Activated naive CD4-positive, alpha-beta T cell treated with Interleukin-2 at 50 U/mL for 16 hours (primary cell): ENCODE measurements at regions not wholly inside any gene's neighbourhood (a gene's known extent, or its start where the extent isn't known, plus 50 kb on each side); places are given as distances from the start of the nearest gene placed in this dataset.
"Not testable (repeated sequence)": the region's sequence is repeated elsewhere in the genome, so short reads cannot be mapped to it uniquely, and the experiment has no call there.

Experiments used
- DNase-seq: peaks from one replicate; pipeline ENCODE4 v3.0.0-alpha.2; 2020

DNA sequence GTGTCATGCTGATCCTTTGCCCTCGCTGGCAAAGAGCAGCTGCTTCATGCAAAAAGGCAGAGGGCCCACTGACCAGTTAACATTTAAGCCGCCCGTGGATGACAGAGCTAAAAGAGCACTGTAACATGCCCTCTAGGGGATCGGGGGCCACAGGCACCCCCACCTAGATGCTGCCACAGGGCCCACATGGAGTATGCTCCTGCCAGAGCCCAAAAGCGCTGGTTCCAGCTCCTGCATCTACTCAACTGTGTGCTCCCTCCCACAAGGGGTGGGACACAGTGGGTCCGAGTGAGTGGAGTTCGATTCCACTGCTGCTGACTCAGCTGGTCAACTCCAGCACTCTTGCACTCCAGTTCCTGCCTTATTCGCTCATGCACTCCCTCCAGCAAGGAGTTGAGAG lies 199.8 kb upstream of the CNTNAP2 start:
- no peak for DNase-seq

DNA sequence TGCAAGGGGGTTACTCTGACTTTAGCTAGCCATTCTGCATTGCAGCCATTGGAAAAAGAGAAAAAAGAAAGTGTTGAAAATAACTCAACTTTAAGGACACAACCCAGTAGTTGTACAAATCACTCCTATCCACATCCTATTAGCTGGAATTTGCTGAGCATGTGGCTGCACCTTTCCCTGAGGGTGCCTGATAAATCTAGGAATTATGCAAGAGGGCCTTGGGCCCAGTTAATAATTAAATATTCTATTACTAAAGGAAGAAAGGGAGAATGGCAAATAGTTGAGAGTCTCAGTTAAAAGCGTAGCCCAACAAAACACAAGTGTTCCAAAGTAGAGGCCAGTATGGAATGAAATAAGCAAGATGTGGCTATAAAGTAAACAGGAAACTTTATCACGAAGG lies 200.9 kb upstream of the CNTNAP2 start:
- no peak for DNase-seq

DNA sequence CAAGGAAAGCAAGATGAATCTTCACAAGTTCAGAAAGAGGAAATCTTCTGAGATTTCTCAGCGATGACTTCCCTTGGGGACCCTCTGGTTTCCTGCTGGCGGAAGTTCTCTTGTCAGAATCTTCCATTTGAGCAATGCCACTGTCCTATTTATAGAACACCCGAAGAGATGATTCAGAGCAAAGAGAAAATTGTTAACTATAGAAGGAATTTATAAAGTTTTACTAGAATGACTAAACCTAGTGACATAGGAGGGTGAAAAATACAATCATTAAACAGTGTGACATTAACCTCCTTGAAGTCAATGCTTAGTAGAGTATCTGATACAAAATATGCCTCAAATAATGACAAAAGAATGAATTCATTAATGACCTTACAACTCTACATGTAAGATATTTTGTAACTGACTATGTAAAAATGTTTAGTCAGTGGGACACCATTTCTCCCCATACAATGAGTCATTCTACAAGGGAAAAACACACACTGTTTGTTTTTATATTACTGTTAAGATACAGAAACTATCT lies 206.5 kb upstream of the CNTNAP2 start:
- no peak for DNase-seq

DNA sequence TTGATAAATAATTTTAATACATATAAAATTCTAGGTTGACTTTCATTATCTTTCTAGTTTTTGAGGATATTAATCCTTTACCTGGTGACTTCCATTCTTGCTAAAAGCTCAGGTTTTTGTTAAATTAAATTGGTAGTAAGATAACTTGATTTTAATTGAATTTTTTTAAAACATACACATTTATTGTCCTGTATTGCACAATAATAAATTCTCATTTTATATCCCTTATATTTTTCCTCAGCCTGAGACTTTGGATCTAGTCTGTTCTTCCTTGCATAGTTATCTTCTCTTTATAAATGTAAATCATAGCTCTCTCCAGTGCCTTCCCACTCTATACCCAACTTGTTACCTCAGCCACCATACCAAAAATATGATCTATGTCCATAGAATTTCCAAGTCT lies 212.9 kb upstream of the CNTNAP2 start:
- no peak for DNase-seq

DNA sequence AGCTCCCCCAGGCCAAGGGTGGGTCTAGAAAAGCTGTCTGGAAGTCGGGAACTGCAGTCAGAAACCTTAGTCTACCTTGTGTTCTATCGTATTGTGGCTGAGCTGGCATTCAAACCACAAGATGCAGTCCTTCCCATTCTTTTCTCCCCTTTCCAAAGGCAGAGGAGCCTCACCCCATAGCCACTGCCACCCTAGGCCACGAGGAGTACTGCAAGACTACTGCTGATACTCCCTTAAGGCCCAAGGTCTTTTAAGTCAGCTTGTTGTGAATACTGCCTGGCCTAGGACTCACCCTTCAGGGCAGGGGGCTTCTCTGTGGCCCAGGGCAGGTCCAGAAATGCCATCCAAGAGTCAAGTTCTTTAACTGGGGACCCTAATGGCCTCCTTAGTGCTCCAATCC lies 214.5 kb upstream of the CNTNAP2 start:
- no peak for DNase-seq

DNA sequence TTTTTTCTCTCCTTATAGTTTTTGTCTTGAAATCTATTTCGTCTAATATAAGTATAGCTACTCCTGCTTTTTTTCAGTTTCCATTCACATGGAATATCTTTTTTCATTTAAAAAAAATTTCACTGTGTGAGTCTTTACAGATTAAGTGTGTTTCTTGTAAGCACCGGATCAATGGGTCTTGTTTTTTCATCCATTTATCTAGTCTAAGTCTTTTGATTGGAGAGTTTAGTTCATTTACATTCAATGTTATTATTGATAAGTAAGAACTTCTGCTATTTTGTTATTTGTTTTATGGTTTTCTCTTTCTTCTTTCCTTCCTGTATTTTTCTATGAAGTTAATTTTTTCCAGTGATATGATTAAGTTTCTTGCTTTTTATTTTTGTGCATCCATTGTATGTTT lies 216.7 kb upstream of the CNTNAP2 start:
- DNase-seq, result no peak

DNA sequence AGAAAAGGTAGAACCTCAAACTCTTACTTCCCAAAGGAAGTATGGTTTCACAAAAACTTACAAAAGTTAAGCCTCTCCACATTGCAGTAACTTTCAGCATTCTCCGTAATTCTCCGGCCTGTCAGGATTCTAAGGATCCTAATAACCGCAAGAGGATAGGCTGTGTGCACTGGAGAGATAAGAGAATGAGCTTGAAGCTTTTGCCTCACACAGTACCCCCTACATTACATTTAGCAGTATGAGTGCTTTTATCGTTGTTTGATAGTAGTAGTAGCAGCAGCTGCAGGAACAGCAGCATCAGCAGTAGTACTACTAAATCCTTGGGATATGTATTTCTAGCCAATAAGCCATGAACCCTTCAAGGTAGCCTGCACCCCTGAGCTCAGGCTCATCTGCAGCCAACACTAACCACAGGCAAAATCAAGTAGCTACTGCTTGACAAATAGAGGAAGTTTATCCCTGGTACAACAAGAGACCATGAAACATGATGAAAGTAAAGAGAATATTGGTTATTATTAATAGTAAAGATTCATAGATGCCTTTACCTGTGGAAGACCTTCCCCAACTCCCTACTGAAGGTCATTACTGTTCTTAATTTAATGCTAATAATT lies 222.6 kb upstream of the CNTNAP2 start:
- DNase-seq, result no peak

DNA sequence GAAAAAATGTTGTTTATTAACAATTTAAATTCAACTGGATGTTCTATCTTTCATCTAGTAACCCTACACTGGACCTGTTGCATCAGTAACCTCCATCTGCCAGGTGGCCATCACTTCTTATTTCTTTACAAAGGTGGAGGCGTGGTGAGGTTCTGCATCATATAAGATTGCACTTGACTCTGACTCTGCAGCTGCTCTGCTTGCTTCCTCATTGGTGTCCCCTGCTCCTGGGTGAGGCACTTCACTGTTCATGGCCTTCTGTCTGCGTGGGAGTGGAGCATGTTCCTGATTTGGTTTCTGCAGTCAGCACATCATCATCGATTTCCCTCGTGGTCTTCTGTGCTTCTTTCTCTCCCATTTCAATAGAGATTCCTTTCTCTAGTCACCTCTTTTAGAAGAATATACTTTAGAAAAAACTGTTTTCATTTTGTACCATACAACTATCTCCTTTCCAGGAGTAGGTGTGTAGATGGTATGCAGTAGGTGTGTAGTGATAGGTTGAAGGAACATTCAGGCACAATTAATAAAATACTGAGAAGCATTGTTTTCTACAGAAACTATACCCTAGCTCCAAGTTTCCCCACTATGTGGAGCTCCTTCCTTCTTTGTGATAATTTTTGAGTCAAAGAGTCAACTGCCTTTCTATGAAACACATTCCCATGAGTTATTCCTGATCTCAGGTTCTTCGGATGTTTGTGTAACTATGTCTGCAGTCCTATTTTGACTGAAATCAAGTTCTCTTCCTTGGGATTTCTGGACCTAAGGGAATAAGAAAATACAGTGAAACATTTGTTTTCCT lies 231.7 kb upstream of the CNTNAP2 start:
- no peak for DNase-seq

DNA sequence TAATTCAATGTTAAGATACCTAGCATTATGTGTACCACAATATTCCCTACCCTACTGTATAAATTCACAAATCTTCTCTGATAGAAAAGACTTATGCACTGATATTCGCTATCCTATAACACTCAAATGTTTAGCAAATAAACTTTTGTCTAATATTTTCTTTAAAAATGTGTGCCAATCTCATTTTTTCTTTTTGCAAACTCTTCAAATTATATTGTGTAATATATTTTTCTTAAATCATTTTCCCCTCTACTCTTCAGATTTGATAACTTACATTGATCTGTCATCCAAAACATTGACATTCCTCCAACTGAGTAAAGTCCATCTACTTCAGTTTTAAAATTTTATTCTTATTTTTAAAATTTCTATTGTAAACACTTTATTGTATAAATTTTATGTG lies 240.2 kb upstream of the CNTNAP2 start:
- no peak for DNase-seq

DNA sequence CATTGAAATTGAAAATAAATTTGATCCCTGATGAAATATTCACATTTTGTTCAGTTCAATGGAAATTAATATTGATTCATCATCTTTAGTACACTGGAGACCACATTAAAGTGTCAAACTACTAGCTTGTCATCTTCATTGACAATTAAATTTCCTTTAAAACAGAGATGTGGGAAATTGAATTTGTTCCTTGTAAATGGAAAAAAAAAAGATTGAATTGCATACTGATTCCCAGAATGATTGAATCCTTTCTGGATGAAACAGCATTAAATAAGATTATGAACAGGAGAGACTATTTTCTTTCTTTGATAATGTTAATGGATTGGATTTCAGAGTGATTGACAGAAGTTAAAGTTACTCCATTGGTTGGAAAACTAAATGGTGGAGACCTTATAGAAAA lies 241.3 kb upstream of the CNTNAP2 start:
- no peak for DNase-seq

DNA sequence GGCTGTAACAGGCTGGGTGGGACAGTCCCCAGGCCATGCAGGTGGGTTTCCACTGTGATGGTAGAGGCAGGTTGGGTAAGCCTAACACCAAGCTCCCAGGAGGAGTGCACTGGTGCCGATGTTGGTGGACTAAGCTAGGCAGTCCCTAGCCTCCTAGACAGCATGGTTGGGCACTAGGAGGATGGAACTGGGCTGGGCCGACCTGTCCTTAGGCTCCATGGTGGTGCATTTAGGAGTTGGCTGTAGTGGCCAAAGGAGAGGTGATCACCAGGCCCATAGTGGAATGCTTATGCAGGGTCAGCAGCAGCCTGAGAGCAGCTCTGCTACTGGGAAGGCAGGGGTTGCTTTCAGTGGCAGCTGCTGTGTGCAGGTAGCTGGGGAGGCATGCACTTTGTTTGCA lies 247.7 kb upstream of the CNTNAP2 start:
- DNase-seq, result no peak

DNA sequence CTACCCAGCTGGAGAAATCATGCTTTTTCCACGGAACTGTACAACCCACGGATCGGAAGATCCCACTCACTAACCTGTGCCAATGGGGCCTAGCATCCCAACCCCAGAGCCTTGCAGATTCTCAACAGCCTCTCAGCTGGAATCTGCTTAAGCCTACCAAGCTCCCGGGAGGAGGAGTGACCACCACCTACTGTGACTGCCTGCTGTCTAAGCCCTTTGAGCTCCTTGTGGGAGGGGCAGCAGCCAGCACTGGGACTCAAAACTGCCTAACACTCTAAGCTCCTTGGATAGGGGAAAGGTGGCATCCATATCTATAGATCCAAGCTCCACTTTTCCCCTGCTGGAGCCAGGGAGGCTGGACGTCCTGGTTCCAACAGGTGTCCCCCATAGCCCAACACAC lies 254.4 kb upstream of the CNTNAP2 start:
- DNase-seq, result no peak

DNA sequence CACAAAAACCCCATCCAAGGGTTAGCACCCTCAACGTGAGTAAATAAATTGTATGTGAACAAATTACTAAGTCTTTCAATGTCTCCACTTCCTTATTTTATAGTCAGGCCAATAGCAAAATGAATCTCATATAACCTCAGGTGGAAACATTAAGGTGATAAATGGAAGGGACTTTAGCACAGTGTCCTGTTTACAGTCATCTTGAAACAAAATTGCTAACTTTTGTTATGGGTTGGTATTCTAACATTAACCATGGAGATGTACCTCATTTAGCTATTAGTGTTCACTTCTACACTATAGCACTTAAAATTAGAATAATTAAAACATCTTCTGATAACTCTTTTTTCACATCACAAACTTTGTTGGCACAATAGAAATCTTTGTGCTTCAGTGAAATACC lies 255.8 kb upstream of the CNTNAP2 start:
- no peak for DNase-seq

DNA sequence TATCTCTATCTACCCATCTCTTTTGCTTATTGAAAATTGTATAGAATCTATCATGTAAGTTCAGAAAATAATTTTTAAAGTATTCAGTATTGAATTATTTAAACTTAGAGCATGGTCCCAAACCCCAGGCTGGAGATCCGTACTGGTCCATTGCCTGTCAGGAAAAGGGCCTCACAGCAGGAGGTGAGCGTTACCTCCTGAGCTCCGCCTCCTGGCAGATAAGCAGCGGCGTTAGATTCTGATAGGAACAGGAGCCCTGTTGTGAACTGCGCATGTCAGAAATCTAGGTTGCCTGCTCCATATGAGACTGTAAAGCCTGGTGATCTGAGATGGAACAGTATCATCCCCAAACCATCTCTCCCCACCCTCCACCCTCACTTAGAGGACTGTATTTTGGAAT lies 266.0 kb upstream of the CNTNAP2 start:
- no peak for DNase-seq

DNA sequence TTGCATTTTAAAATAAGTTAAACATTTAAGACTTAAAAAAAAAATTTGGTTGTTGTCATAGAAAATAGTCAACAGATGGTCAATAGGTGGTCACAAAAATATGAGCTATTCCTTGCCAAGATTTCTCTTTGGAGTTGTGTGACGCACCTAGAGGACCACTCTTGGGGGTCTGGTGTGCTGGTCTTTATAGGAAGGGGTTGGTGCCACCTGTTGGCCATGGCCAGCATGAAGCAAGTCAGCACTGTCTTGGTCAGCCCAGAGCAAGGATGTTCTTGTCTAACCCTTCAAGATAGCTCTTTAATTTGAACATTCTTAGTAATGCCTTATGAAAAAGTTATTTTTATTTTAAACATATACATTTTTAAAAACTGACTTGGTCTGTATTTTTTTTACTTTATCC lies 267.9 kb upstream of the CNTNAP2 start:
- no peak for DNase-seq

DNA sequence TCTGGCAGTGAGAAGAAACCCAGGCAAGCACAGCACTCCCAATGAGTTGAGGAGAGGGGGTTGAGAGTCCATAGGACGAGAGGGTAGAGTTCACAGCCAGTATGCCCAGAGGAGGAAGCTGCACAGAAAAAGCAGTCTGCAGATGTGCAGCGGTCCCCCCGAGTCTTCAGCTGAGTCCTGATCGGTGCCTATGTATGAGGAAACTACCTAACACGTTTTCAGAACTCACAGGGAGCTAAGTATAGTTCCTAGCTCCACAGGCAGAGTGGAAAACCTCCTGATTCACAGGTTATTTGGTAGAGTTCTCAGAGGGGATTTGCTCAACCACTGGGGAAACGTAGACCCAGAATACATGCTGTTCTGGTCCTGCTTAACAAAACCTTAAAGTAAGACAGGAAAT lies 271.3 kb upstream of the CNTNAP2 start:
- no peak for DNase-seq

DNA sequence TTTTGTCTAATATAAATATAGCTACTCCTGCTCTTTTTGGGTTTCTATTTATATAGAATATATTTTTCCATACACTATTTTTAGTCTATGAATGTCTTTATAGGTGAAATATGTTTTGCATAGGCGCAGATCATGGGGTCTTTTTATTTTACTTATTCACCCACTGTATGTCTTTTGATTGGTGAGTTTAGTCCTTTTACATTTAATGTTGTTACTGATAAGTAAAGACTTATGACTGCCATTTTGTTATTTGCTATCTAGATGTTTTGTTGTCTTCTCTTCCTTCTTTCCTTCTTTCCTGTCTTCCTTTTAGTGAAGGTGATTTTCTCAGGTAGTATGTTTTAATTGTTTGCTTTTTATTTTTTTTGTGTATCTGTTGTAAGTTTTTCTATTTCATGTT lies 276.8 kb upstream of the CNTNAP2 start:
- no peak for DNase-seq

DNA sequence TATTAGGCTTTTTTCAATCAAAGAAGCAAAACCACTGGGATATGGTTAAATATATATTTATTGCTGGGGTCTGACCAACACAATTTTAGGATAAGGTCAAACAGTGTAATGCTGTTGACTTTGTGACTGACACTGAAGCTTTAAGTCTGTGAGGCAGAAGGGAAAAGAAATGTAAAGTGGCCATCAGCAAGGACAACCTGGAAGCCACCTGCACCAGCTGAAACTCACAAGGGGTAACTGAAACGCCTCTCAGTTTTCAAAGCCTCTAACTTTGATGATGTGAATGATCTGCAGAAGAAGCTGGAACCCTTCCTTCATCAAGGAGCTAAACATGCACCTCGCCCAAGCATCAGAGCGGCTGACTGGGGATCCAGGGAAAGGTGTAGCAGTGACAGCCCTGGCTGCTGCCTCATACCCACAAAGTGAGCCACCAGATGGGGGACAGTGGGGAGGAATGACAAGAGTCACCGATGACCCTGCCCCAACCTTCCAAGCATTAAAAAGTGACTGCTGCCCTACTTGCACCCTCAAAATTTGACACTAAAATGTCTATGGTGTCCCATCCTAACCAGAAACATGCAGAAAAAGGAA lies 284.9 kb upstream of the CNTNAP2 start:
- no peak for DNase-seq

DNA sequence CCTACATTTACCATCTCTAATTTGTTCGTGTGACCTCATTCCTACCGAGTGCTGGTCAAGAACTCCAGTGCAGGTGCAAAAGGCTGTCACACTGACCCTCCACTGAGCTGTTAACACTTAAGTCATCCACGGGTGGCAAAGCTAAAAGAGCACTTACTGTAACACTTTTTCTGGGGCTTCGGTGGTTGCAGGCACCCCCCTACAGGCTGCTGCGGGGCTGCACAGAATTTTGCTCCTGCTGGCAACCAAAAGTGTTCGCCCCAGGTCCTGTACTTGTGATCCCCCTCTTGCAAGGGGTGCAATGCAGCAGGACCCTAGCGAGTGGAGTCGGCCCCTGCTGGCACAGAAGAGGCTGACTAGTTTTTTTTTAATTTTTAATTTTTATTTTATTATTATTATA lies 298.9 kb upstream of the CNTNAP2 start:
- DNase-seq, result no peak

DNA sequence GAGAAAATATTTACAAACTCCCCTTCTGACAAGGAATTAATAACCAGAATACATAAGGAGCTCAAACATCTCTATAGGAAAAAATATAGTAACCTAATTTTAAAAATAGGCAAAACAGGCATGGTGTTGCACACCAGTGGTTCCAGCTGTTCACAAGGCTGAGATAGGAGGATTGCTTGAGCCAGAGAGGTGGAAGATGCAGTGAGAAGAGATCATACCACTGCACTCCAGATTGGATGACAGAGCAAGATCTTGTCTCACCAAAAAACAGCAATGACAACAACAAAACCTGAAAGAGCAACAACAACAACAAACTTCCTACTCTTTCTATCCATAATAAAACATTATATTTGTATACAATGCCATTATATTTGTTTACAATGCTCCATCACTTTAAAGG lies 304.4 kb upstream of the CNTNAP2 start:
- DNase-seq, result no peak

DNA sequence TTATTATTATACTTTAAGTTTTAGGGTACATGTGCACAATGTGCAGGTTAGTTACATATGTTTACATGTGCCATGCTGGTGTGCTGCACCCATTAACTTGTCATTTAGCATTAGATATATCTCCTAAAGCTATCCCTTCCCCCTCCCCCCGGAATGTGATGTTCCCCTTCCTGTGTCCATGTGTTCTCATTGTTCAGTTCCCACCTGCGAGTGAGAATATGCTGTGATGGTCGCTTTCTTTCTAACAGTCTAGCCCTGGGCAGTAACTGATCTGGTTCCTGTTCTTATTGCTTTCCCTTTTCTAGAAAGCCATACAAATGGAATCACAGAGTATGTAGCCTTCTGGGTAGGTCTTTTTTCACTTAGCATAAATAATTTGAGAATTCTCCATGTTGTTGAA lies 311.1 kb upstream of the CNTNAP2 start:
- not testable (repeated sequence) for DNase-seq

DNA sequence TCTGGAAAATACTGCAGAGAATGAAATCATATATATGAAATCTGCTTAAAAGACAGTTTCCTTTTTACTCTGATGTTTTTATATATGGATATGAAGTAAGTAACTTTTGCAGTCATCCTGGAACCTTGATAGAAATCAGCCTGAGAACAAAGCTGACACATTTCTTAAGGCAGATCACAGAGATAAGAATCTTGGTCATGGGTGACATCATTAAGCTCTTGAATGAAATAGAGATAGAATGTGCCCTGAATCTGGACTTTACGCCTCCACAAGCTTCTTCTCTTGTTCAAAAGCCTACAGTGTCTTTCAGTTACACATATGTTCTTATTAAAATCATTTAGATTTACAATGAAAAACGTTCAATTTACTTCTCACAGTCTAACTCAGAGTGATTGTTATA lies 319.1 kb upstream of the CNTNAP2 start:
- no peak for DNase-seq

DNA sequence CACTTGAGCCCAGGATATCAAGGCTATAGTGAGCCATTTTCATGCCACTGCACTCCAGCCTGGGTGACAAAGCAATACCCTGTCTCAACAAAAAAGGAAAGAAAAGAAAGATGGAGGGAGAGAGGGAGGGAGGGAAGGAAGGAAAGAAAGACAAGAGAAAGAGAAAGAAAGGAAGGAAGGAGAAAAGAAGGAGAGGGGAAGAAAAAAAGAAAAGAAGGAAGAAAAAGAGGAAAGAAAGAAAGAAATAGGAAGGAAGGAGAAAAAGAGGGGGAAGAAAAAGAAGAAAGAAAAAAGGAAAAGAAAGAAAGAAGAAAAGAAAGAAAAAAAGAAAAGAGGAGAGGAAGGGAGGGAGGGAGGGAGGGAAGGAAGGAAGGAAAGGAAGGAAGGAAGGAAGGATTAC lies 321.5 kb upstream of the CNTNAP2 start:
- DNase-seq, result no peak
